GM23338 (cell line): ENCODE measurements at regions not wholly inside any gene's neighbourhood (a gene's known extent, or its start where the extent isn't known, plus 50 kb on each side); places are given as distances from the start of the nearest gene placed in this dataset.

Experiments
- ATAC-seq: fragments of 200-7000 bp; cut with Tn5 transposase; 3 replicates; pipeline ENCODE4 v1.9.1; 2020
- DNase-seq: peaks from one replicate; pipeline ENCODE4 v3.0.0-alpha.2; 2015; ENCODE audit warnings: low spot score
- H2AFZ ChIP-seq: fragments of 200-600 bp; sonication (generic); 2 replicates; pipeline ENCODE4 v1.8.0; 2016; ENCODE audit warnings: antibody characterized with exemption, mild to moderate bottlenecking, moderate library complexity
- H3F3A ChIP-seq: fragments of 200-600 bp; sonication (generic); replicated peaks from 2 replicates; pipeline ENCODE4 v1.8.0; 2017; ENCODE audit warnings: antibody characterized with exemption, mixed run types, low read depth
- H3K27ac ChIP-seq: fragments of 200-600 bp; sonication (generic); 2 replicates; pipeline ENCODE4 v1.6.1; 2016; ENCODE audit warnings: low read depth
- H3K27me3 ChIP-seq: fragments of 200-600 bp; sonication (generic); 2 replicates; pipeline ENCODE4 v1.8.0; 2016; ENCODE audit warnings: mild to moderate bottlenecking, mixed run types, moderate library complexity; ENCODE audit not compliant: insufficient read depth
- H3K36me3 ChIP-seq: fragments of 200-600 bp; sonication (generic); 2 replicates; pipeline ENCODE4 v1.8.0; 2016; ENCODE audit warnings: mild to moderate bottlenecking; ENCODE audit not compliant: insufficient read depth
- H3K4me1 ChIP-seq: fragments of 200-600 bp; sonication (generic); 2 replicates; pipeline ENCODE4 v1.8.0; 2016; ENCODE audit warnings: mild to moderate bottlenecking, moderate library complexity; ENCODE audit not compliant: insufficient read depth
- H3K4me2 ChIP-seq: fragments of 200-600 bp; sonication (generic); 2 replicates; pipeline ENCODE4 v1.7.1; 2017; ENCODE audit warnings: mixed run types
- H3K4me3 ChIP-seq: fragments of 200-600 bp; sonication (generic); 2 replicates; pipeline ENCODE4 v1.6.1; 2016; ENCODE audit warnings: mixed run types
- H3K79me2 ChIP-seq: fragments of 200-600 bp; sonication (generic); replicated peaks from 2 replicates; pipeline ENCODE4 v1.8.0; 2017; ENCODE audit warnings: mild to moderate bottlenecking; ENCODE audit not compliant: insufficient read depth
- H3K9me2 ChIP-seq: fragments of 200-600 bp; sonication (generic); 2 replicates; pipeline ENCODE4 v1.8.0; 2017; ENCODE audit not compliant: insufficient read depth
- H4K20me1 ChIP-seq: fragments of 200-600 bp; sonication (generic); replicated peaks from 2 replicates; pipeline ENCODE4 v1.8.0; 2017; ENCODE audit warnings: mild to moderate bottlenecking; ENCODE audit not compliant: insufficient read depth
- H3K27ac Mint-ChIP-seq: 2 replicates; pipeline ENCODE4 v1.8.0; 2020; ENCODE audit warnings: inconsistent platforms, mild to moderate bottlenecking, moderate library complexity, mixed read lengths
- H3K27me3 Mint-ChIP-seq: 3 replicates; pipeline ENCODE4 v1.8.0; 2022; ENCODE audit warnings: low read depth, mild to moderate bottlenecking, moderate library complexity, mixed read lengths, inconsistent platforms; ENCODE audit not compliant: insufficient read depth, poor library complexity
- H3K36me3 Mint-ChIP-seq: 3 replicates; pipeline ENCODE4 v1.8.0; 2021; ENCODE audit warnings: low read depth, mild to moderate bottlenecking, inconsistent platforms, moderate library complexity, mixed read lengths
- H3K4me1 Mint-ChIP-seq: 3 replicates; pipeline ENCODE4 v1.8.0; 2020; ENCODE audit warnings: mild to moderate bottlenecking, inconsistent platforms, mixed read lengths
- H3K4me3 Mint-ChIP-seq: 3 replicates; pipeline ENCODE4 v1.8.0; 2021; ENCODE audit warnings: moderate library complexity, mild to moderate bottlenecking, inconsistent platforms, mixed read lengths
- H3K9me3 Mint-ChIP-seq: 3 replicates; pipeline ENCODE4 v1.8.0; 2020; ENCODE audit warnings: moderate library complexity, mild to moderate bottlenecking, inconsistent platforms, mixed read lengths
- CREB1 ChIP-seq: fragments of 250-450 bp; sonication (Bioruptor Pico); IDR thresholded peaks from 2 replicates; pipeline ENCODE4 v1.5.0; 2020; ENCODE audit warnings: low read depth, mild to moderate bottlenecking, moderate library complexity
- ETS1 ChIP-seq: IDR thresholded peaks from 2 replicates; pipeline ENCODE4 v1.6.1; 2016; ENCODE audit warnings: antibody characterized with exemption
- EZH2 ChIP-seq: fragments of 200-600 bp; sonication (generic); IDR thresholded peaks from one replicate; pipeline ENCODE4 v1.8.0; 2017; ENCODE audit warnings: antibody characterized with exemption, mild to moderate bottlenecking, low read depth; ENCODE audit not compliant: unreplicated experiment
- EZH2phosphoT487 ChIP-seq: fragments of 200-600 bp; sonication (generic); IDR thresholded peaks from one replicate; pipeline ENCODE4 v1.8.1; 2018; ENCODE audit warnings: antibody characterized with exemption; ENCODE audit not compliant: unreplicated experiment
- JUNB ChIP-seq: IDR thresholded peaks from one replicate; pipeline ENCODE4 v1.6.1; 2016; ENCODE audit warnings: antibody characterized with exemption; ENCODE audit not compliant: unreplicated experiment
- NANOG ChIP-seq: IDR thresholded peaks from 2 replicates; pipeline ENCODE4 v1.6.1; 2016; ENCODE audit warnings: antibody characterized with exemption, borderline replicate concordance
- REST ChIP-seq: IDR thresholded peaks from one replicate; pipeline ENCODE4 v1.6.1; 2018; ENCODE audit warnings: antibody characterized with exemption; ENCODE audit not compliant: unreplicated experiment
- STAT1 ChIP-seq: IDR thresholded peaks from one replicate; pipeline ENCODE4 v1.6.1; 2016; ENCODE audit warnings: antibody characterized with exemption; ENCODE audit not compliant: unreplicated experiment
- ZNF331 ChIP-seq: fragments of 250-450 bp; sonication (Bioruptor Pico); IDR thresholded peaks from 2 replicates; pipeline ENCODE4 v1.5.0; 2020; ENCODE audit warnings: low read depth, mild to moderate bottlenecking, moderate library complexity
- TF ChIP-seq, protein P1 (sequence below), 2 experiments: fragments of 200-600 bp in 1 of 2; sonication (generic) in 1 of 2; conservative IDR thresholded peaks; 2 replicates each; pipeline versions ENCODE4 v1.5.1 to v1.6.1; 2016 to 2017; ENCODE audit warnings: antibody characterized with exemption in 2 of 2, low read depth in 2 of 2, mild to moderate bottlenecking in 2 of 2, moderate library complexity in 1 of 2

- TF ChIP-seq REST = no peak
Measured at GRCh38 chr18:70553245-70553935, 264.5 kb downstream of the SOCS6 start (continued).

DNA sequence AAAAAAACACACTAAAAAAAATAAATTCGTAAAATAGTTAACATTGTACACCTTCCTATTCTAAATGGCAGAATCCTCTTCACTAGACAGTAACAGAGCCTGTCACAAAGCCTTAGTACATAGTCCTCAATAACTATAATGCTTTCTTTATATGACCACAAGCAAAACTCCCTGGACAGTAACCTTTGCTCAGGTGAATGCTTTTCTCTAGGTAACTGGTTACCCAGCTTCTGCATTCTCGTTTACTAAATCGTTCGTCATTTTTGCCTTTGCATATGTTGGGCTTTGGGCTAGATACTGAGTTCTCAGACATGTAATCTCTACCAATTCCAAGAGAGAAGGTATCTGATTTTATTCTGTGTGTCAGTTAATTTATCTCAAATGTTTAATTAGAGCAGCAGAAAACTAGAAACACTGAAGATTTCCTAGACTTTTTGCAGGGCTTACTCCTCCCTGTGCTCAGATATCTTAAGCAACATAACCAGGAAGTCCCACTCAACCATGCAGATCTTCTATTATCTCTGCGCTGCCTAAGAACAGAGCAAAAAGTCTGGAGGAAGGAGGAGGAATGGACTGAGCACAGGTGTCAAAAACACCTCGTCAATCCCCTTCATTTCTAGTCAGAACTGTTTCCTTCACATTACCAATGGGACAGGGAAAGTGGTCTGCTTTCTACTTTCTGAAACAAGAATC is 247.7 kb downstream of the SOCS6 start:
- DNase-seq (no peak), ATAC-seq (no peak)
- Histone ChIP-seq H3K4me1 (no peaks in the 10 kb centered on the region), H3K9me2 (no peaks in the 10 kb centered on the region), H3K79me2 (no peaks in the 10 kb centered on the region), H4K20me1 (no peaks in the 10 kb centered on the region), H3K27me3 (no peaks in the 10 kb centered on the region), H3K27ac (no peak overlapping the region), H2AFZ (no peak overlapping the region), H3K4me3 (no peak overlapping the region), H3K36me3 (peaks cover 8% of the 10 kb centered on the region; the same call in 1 of the 2 replicates), H3K4me2 (no peak overlapping the region), H3F3A (no peaks in the 10 kb centered on the region)
- no peak for TF ChIP-seq STAT1
- TF ChIP-seq ZNF331 (CRISPR knock-in tag) = no peak
- TF ChIP-seq REST = no peak
- no peak for TF ChIP-seq JUNB
- TF ChIP-seq, protein P1, sequence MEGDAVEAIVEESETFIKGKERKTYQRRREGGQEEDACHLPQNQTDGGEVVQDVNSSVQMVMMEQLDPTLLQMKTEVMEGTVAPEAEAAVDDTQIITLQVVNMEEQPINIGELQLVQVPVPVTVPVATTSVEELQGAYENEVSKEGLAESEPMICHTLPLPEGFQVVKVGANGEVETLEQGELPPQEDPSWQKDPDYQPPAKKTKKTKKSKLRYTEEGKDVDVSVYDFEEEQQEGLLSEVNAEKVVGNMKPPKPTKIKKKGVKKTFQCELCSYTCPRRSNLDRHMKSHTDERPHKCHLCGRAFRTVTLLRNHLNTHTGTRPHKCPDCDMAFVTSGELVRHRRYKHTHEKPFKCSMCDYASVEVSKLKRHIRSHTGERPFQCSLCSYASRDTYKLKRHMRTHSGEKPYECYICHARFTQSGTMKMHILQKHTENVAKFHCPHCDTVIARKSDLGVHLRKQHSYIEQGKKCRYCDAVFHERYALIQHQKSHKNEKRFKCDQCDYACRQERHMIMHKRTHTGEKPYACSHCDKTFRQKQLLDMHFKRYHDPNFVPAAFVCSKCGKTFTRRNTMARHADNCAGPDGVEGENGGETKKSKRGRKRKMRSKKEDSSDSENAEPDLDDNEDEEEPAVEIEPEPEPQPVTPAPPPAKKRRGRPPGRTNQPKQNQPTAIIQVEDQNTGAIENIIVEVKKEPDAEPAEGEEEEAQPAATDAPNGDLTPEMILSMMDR (conservative IDR thresholded peaks at IDR 0.05; ENCODE audit: low read depth in 2 of 2) = no peak
- TF ChIP-seq EZH2phosphoT487 = no peak
- no peak for TF ChIP-seq EZH2
- no peak for TF ChIP-seq ETS1
- TF ChIP-seq CREB1 = no peak
- TF ChIP-seq NANOG = no peak
- Mint-ChIP-seq H3K4me3 (no peak overlapping the region), H3K9me3 (peaks cover 98% of the 10 kb centered on the region), H3K27ac (no peak overlapping the region), H3K36me3 (peaks cover 33% of the 10 kb centered on the region; the same call in 2 of the 3 replicates), H3K27me3 (peaks cover 3% of the 10 kb centered on the region), H3K4me1 (no peaks in the 10 kb centered on the region)
